OCI-LY3 (cell line): ENCODE measurements at regions not wholly inside any gene's neighbourhood (a gene's known extent, or its start where the extent isn't known, plus 50 kb on each side); places are given as distances from the start of the nearest gene placed in this dataset.

Source experiments
- H2AFZ ChIP-seq: fragments of 200-600, 300-600 bp; shearing (Covaris generic); 2 replicates; pipeline ENCODE4 v1.6.0; 2014; ENCODE audit warnings: antibody characterized with exemption, low read depth, low read length
- H3K27ac ChIP-seq: fragments of 200-600, 300-600 bp; sonication (generic); 2 replicates; pipeline ENCODE4 v1.5.1; 2014; ENCODE audit warnings: mild to moderate bottlenecking, low read length, moderate library complexity, mixed read lengths
- H3K27me3 ChIP-seq: fragments of 200-600, 300-600 bp; sonication (generic); 2 replicates; pipeline ENCODE4 v1.6.1; 2014; ENCODE audit warnings: low read depth, low read length, mixed read lengths
- H3K36me3 ChIP-seq: fragments of 200-600, 300-600 bp; sonication (generic); replicated peaks from 2 replicates; pipeline ENCODE3; 2014; ENCODE audit warnings: low read depth, low read length, mixed read lengths
- H3K4me1 ChIP-seq: fragments of 300-600, 200-600 bp; sonication (generic); 2 replicates; pipeline ENCODE4 v1.6.1; 2014; ENCODE audit warnings: low read length, mixed read lengths
- H3K4me2 ChIP-seq: fragments of 200-600, 300-600 bp; sonication (generic); 2 replicates; pipeline ENCODE4 v1.6.1; 2014; ENCODE audit warnings: low read length, mixed read lengths
- H3K4me3 ChIP-seq: fragments of 300-600, 200-600 bp; sonication (generic); 2 replicates; pipeline ENCODE4 v1.5.1; 2014; ENCODE audit warnings: antibody characterized with exemption, mild to moderate bottlenecking, low read length, moderate library complexity
- H3K79me2 ChIP-seq: fragments of 300-600, 200-600 bp; shearing (Covaris generic); 2 replicates; pipeline ENCODE4 v1.6.1; 2014; ENCODE audit warnings: mild to moderate bottlenecking, low read length, mixed read lengths
- H3K9ac ChIP-seq: fragments of 300-600, 200-600 bp; shearing (Covaris generic); 2 replicates; pipeline ENCODE4 v1.6.0; 2014; ENCODE audit warnings: mild to moderate bottlenecking, low read length, moderate library complexity
- H3K9me3 ChIP-seq: fragments of 200-600, 300-600 bp; shearing (Covaris generic); 2 replicates; pipeline ENCODE4 v1.6.1; 2014; ENCODE audit warnings: low read length, mixed read lengths; ENCODE audit not compliant: insufficient read depth
- H4K20me1 ChIP-seq: fragments of 200-600, 300-600 bp; sonication (generic); 2 replicates; pipeline ENCODE4 v1.6.1; 2016; ENCODE audit warnings: low read length, mixed read lengths; ENCODE audit not compliant: insufficient read depth
- EZH2phosphoT487 ChIP-seq: fragments of 200-600 bp; shearing (Covaris generic); IDR thresholded peaks from 2 replicates; pipeline ENCODE4 v1.6.1; 2018; ENCODE audit warnings: antibody characterized with exemption, mixed run types, low read depth
- TF ChIP-seq, protein P1 (sequence below): fragments of 200-600, 300-600 bp; sonication (generic); IDR thresholded peaks from 2 replicates; pipeline ENCODE4 v1.5.1; 2014; ENCODE audit warnings: antibody characterized with exemption, low read length, low read depth

- Histone ChIP-seq H3K36me3 (no peaks in the 10 kb centered on the region), H4K20me1 (no peaks in the 10 kb centered on the region), H3K27me3 (no peaks in the 10 kb centered on the region), H2AFZ (no peak overlapping the region), H3K79me2 (no peaks in the 10 kb centered on the region), H3K9ac (no peak overlapping the region), H3K27ac (no peak overlapping the region), H3K9me3 (no peaks in the 10 kb centered on the region), H3K4me2 (no peak overlapping the region), H3K4me1 (peaks cover 3% of the 10 kb centered on the region), H3K4me3 (no peak overlapping the region)
- TF ChIP-seq, protein P1, sequence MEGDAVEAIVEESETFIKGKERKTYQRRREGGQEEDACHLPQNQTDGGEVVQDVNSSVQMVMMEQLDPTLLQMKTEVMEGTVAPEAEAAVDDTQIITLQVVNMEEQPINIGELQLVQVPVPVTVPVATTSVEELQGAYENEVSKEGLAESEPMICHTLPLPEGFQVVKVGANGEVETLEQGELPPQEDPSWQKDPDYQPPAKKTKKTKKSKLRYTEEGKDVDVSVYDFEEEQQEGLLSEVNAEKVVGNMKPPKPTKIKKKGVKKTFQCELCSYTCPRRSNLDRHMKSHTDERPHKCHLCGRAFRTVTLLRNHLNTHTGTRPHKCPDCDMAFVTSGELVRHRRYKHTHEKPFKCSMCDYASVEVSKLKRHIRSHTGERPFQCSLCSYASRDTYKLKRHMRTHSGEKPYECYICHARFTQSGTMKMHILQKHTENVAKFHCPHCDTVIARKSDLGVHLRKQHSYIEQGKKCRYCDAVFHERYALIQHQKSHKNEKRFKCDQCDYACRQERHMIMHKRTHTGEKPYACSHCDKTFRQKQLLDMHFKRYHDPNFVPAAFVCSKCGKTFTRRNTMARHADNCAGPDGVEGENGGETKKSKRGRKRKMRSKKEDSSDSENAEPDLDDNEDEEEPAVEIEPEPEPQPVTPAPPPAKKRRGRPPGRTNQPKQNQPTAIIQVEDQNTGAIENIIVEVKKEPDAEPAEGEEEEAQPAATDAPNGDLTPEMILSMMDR = no peak
- TF ChIP-seq EZH2phosphoT487 = no peak
Observed at GRCh38 chr4:66604192-66604591, 933.9 kb upstream of the EPHA5 start.

DNA sequence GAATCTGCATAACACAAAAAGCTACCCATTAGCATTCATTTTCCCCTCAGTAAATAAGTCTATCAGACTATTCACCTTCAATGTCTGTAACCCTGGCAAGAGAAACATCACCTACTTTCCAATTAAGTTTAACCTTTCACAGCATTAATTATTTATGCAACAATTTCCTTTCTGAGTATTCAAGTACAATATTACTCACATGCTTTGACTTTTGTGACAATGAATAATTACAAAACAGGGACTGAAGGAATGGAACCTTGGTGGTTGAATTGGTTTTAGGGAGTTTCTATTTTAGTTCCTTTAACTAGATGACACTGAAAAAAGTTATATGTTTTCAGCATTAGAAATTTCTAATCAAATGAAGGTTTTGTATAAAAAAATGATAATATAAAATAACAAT lies 932.3 kb upstream of the EPHA5 start:
- Histone ChIP-seq H3K4me3 (no peak overlapping the region), H2AFZ (no peak overlapping the region), H4K20me1 (no peaks in the 10 kb centered on the region), H3K9ac (no peak overlapping the region), H3K79me2 (no peaks in the 10 kb centered on the region), H3K27me3 (no peaks in the 10 kb centered on the region), H3K9me3 (no peaks in the 10 kb centered on the region), H3K4me1 (peaks cover 3% of the 10 kb centered on the region; the same call in 1 of the 2 replicates), H3K27ac (no peak overlapping the region), H3K4me2 (no peak overlapping the region), H3K36me3 (no peaks in the 10 kb centered on the region)
- no peak for TF ChIP-seq EZH2phosphoT487
- TF ChIP-seq, protein P1 = no peak

DNA sequence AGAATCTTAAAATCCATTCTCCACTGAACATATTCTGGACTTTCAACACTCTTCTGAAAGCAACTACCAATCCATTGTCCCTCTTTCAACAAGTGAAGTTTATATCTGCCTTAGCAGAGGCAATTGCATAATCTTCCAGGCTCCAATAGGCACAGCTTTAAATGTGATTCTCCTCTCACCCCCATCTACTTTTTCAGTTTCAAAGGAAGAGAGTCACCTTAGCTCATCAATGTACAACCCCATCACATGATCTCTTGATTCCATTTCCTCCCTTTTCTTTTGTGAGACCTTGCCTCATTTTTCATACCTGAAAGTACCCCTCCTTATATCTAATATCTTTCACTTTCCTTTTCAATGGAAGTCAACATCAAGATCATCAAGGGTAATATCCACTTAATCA lies 921.7 kb upstream of the EPHA5 start:
- Histone ChIP-seq H3K27me3 (no peaks in the 10 kb centered on the region), H3K4me3 (no peak overlapping the region), H3K4me2 (no peak overlapping the region), H3K4me1 (no peaks in the 10 kb centered on the region), H3K36me3 (no peaks in the 10 kb centered on the region), H3K9me3 (no peaks in the 10 kb centered on the region), H4K20me1 (no peaks in the 10 kb centered on the region), H3K79me2 (no peaks in the 10 kb centered on the region), H3K9ac (no peak overlapping the region), H2AFZ (no peak overlapping the region), H3K27ac (no peak overlapping the region)
- TF ChIP-seq EZH2phosphoT487 = no peak
- TF ChIP-seq, protein P1 = no peak

- no peak overlapping the region for H3K9ac ChIP-seq
- H4K20me1 ChIP-seq = no peaks in the 10 kb centered on the region
- H3K4me3 ChIP-seq = no peak overlapping the region
- H3K79me2 ChIP-seq = no peaks in the 10 kb centered on the region
- no peak for TF ChIP-seq EZH2phosphoT487
- TF ChIP-seq, protein P1 = no peak
- no peaks in the 10 kb centered on the region for H3K9me3 ChIP-seq
- H3K27me3 ChIP-seq = no peaks in the 10 kb centered on the region
- H2AFZ ChIP-seq = no peak overlapping the region
- no peak overlapping the region for H3K27ac ChIP-seq
- H3K4me1 ChIP-seq = peaks cover 6% of the 10 kb centered on the region
- no peaks in the 10 kb centered on the region for H3K36me3 ChIP-seq
- H3K4me2 ChIP-seq = no peak overlapping the region
Observed at GRCh38 chr4:66590488-66591215, 920.4 kb upstream of the EPHA5 start.
